ENCODE measurements at regions not wholly inside any gene's neighbourhood (a gene's known extent, or its start where the extent isn't known, plus 50 kb on each side); places are given as distances from the start of the nearest gene placed in this dataset.

DNA sequence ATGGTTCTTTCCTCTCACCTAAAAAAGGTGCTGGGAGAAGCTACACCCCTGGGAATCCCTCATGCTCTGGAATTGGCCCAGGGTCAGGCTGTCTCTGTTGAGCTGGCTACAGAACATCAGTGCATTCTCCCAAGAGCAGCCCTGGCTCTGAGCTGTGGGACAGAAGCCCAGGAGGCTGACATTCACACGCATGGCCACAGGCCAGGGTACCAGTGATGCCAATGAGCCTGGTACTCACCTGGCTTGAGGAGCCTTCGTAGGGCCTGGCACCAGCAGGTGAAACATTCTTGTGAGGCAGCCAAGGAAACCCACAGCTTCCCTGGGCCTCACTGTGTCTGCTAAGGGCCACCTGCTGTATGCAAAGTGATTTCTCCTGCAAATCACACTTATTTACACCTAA is 121.7 kb upstream of the CCL2 start:
- no peak for DNase-seq (ENCODE audit: low read depth)

DNA sequence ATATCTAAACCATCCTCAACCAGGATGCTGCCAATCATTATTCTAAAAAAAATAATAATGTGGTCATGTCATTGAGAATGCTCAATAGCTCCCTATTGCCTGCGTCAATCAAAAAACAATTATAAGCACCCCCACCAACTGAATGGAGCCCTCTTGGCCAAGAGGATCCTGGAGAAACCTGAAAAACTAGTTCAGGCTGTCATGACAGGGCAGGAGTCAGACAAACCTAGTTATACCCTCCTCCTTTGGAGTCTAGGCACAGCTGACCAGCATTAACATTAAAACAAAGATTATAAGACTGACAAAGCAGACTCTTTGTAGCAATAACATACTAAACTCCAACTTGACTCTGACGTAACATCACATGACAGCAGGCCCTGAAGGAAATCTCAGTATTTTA is 119.2 kb upstream of the CCL2 start:
- DNase-seq (ENCODE audit: low read depth): no peak

DNA sequence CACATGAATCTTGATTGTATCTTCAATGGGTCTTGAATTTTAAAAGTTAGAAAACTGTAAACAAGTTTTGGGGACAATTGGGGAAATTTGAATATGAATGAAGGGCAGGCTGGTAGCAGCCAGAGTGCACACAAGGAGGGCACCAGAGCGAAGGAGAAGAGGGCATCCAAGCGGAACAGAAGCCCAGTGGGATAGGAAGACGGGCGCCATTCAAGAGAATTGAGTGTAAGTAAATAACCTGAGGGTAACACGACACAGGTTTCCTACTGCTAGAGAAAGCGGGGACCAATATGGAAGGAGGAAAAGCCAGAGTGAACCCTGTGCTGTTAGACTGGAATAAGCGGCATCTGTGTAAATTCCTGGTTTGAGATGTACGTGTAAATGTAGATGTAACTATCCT is 115.1 kb upstream of the CCL2 start:
- DNase-seq (ENCODE audit: low read depth): no peak

DNA sequence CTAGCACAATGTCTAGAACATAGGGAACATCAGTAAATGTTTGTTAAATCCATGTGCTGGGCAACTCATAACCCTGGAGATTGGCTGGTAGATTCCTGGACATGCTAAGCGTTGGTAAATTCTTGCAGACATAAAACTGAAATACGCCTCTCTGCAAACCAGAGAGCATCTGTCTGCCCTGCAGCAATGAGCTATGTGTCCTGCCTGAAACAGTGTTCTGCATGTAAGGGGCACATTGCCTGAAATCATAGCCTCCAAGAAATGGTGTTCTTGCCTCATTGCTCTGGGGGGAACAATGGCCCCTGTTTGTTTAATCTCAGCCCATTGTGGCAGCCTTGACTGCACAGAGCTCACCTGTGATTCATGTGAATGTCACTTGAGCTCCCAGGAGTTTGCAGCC is 113.5 kb upstream of the CCL2 start:
- DNase-seq (ENCODE audit: low read depth): no peak

DNA sequence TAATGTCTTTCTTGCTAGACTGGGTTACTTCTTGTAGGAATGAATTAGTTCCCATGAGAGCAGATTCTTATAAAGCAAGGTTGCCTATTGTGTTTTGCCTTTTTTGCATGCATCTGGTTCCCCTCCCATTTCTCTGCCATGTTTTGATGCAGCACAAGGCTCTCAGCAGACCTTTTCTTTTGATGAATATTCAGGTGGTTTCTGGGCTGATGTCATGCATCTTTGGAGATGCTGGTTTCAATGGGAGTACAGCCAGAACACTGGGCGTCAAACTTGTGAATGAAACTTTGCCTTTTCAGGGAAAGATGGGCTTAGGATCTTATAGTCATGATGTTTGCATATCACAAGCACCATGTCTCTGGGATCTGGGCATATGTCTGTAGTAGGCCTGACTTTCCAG is 111.7 kb upstream of the CCL2 start:
- no peak for DNase-seq (ENCODE audit: low read depth)

DNA sequence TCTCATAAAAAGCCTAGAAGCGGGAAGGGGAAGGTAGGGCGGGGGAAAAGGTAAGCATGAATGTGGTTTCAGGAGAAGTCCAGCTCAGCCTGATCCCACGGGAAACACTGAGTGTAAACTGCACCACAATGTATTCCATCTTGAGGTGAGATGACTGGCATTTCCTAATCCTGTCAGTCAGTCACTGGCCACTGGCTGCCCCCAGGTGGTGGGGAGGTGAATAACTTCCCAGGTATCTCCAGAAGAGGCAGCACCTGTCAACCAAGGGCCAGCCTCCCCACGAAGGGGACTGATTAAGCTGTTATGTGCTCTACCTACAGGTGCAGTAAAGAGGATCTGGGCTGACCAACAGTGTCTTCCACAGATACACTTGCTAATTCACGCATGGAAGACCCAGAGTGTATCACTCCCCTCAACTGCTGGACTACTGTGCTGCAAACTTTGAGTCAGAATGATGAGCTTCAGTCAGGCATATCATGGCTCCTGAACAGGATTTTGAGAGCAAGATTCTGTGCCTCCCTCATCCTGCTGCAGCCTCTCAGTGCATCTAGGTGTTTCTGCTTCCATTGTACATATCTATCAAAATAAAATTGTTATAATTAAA is 108.5 kb upstream of the CCL2 start:
- DNase-seq (ENCODE audit: low read depth): peak; percentile 31

DNA sequence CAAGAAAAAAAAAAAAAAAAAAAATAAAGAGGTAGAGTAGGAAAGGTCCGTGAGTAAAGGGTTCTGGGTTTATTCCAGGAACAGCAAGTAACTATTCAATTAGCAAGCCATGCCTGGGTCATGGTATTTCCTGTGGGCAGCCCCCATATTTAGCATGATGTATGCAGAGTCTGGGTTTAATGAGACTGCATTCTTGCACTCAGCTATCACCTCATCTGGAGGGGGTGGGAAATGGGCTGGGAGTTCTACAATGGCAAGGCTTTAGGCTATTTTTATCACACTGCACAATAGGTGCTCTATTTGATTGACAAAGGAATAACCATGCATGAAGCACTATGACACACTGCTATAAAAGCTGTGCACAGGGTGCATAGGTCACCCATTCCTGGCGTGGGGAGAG is 104.0 kb upstream of the CCL2 start:
- peak; percentile 68 for DNase-seq (ENCODE audit: low read depth)

DNA sequence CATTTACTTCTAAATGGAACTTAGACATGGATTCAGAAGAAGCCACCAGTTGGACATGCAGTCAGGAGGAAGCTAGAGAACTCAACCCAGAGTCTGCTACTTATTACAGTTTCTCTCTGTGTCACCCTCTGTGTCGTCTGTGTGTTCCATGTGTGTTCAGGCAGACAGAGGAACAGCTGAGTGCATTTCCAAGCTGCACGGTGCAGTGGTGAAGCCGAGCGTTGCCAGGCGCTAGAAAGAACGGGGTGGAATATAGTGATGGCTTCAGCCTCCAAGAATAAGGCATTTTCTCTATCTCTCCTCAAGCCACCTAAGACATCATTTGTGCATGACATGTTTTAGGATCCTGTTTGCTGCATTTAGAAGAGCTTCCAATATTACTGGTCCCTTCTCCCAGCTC is 101.1 kb upstream of the CCL2 start:
- no peak for DNase-seq (ENCODE audit: low read depth)

DNA sequence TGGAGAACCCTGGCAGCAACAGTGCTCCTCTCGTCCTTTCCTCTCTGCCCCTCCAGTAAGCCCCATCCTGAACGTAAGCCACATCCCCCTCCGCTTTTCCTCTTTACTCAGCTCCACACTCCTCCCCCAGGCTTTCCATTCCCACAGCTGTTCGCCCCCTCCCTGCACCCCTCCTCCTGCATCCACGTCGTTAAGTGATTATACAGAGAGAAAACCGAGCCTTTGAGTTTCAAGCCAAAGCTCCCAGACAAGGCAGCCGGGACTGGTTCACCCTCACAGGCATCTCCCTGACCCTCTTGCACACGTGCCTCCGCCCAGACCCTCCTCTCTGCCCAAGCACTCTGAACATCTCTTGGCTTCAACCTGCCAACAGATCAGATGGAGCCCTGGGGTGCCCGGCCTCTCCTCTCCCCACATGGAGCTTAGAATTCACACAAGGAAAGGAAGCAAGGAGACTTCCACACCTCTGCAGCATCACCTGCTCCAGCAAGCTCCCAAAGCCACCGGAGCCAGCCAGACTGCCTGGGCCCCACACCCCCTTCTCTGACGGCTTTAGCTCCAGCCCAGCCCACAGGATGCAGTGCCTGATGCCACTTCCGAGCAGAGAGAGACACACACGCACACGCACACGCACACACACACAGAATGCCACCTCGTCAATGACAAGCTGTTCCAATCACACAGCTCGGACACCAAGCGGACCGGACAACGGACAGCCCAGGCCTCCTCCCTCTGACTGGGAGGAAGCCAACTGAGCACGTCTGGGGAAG is 99.9 kb upstream of the CCL2 start:
- no peak for DNase-seq (ENCODE audit: low read depth)

DNA sequence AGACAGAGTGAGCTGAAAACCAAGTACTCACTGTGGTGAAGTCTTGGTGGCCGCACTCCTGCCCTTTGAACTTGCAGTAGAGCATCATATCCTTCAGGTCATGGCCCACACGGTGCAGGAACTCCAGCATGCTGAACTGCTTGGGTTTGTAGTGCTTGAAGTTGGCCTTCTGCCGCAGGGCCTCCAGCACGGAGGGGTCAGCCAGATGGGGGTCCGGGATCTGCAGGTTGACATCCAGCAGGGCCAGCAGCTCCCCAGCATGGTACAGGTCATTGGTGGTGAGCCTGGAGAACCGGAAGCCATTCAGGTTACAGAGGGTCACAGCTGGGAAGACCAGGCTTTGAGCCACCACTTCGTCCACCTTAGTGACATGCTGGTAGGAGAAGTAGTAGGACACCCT is 99.1 kb upstream of the CCL2 start:
- no peak for DNase-seq (ENCODE audit: low read depth)

DNA sequence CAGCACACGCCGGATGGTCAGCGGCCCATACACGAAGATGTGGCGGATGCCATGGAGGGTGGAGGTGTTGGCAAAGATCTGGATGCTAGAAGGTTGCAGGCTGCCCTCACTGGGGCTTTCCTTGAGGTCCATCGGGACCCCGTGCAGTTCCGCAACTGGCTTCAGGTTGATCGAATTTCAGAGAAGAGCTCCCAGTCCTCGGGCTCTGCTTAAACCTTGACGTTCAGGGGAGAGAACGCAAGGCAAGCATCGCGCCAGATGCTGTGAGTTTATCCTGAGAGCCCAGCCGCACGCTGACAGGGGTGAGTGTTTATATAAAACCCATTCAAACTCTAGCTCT is 98.7 kb upstream of the CCL2 start:
- DNase-seq (ENCODE audit: low read depth): no peak

DNA sequence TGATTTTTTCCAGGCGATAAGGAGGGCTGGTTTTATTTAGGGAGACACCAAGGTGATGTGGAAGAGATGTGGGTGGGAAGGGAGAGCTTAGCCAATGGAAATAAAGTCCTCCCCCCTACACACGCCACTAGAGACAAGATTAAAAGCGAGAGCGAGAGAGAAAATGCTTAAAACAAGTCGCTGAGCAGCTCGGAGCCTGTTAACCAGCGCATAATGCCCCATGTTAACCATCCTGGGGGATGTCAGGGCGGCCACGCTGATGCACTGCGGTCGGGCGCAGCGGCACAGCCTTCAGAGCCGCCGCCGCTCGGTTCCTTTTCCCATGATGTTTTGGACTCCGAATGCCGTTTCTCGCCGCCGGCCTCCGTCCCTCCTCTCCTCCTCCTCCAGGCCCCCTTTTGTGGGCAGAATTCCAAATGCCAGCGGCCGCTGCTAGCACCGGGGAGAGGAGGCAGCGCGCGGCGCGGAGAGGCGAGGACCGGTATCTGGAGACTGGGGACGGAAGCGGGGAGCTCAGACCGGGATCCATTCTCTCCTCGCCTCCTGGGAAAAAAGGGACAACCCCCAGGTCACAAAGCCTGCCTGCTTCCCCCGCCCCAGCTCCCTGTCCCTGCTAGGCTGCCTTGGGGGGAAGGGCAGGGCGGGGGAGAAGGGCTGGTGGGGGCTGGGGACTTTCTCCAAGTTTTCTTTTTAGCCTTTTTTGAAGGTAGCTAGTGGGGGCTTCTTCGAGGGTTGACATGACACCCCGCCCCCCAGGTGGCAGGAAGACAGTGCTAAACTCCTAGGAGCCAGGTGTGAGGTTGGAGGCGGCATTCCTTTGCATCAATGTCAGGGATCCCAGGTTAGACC is 98.1 kb upstream of the CCL2 start:
- DNase-seq (ENCODE audit: low read depth): no peak

DNA sequence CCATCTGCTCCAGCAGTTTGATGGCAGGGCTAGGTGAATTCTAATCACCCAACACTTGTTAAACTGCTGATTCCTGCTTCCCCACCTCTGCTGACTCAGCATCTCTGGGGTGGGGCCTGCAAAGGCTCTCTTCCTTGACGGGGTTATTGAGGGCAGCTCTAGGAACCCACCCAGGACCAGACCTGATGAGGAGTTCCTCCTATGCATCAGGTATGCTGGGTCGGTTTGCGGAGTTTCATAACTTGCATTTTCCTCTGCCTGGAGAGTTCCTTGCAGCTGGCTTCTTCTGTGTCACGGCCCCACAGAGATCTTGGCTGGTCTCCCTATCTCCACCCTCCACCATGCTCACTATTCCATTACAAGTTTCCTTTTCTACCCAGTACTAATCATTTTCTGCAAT is 93.4 kb upstream of the CCL2 start:
- no peak for DNase-seq (ENCODE audit: low read depth)

DNA sequence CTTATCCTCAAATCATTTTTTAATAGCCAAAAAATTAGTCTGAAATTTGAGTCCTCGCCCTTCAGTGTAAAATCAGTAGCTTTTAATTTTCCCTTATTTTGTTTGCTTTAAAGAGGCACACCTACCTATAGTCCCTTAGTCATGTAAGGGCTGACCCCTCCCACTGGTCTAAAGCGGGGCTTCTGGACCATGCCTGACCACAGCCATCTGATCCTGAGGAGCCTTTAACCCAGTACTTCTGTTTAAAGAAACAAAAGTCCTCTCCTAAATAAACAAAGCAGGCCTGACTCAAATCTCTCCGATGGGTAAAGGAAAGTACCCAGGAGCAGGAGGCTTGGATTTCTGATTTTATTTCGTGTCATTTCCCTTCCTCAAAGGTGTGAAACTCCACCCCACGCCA is 92.0 kb upstream of the CCL2 start:
- DNase-seq (ENCODE audit: low read depth): peak; percentile 14

DNA sequence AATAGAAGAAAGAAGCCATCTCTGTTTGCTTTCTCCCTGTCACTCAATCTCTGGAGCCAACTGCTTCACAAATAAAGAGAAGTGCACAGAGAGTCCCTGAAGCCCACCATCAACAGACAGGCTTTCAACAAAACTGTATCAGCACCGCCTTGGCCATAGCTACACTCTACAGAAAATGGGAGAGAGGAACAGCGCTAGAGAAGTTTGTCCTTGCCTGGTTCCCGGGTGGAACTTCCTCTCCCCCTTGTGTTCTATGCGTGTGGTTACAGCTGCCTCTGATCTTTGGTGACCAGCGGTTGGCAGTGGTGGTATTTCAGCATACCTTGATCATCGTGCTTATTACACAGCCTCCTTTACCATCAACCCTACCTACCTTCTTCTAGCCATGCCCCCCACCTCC is 91.4 kb upstream of the CCL2 start:
- DNase-seq (ENCODE audit: low read depth): peak; percentile 39

DNA sequence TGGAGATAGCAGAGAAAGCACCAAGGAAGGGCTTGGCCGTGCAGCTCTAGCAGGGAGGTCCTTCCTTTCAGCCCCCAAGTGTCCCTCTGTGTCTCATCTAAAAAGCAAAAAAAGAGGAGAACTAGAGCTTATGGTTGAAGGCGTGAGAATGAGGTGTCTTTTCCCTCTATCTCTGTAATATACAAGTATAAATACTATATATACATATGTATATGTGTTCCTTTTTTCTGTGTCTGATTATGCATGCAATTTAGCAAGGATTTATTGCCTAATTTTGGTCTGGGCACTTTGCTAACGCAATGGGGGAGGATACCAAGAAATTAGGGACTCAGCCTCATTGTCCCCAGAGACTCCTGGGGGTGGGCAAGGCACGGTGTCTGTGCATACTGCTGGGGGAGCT is 90.2 kb upstream of the CCL2 start:
- DNase-seq (ENCODE audit: low read depth): no peak

DNA sequence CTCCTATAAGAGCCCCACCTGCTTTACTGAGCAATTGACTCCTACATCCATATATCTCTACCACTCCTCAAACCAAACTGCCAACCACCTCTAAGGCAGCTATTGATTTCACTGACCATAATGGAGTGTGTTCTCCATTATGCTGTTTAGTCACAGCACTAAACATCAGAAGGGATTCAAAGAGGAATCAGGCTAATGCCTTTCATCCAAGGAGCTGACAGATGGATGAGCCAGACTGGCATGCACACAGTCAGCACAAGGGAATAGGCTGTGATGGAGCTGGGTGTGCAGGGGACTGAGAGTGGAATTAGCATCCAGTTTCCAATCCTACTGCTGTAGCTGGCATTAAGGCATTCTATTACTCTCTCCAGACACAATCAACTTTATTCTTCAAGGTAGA is 88.7 kb upstream of the CCL2 start:
- DNase-seq (ENCODE audit: low read depth): no peak

DNA sequence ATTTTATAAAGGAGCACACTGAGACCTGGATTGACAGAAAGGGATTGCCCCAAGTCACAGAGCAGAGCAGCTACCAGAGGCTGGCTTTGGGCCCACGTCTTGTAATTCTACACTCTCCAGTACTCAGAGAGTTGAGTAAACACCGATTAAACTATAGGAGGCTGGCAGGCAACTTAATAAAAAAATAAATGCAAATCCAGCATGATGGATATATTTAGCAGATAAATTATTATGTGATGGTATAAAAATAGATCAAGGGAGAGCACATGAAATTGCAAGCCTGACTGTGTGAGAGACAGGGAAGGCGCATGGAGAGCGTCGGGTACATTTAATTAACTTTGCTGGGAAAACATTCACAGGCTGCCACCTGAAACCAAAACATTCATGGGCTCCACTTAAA is 87.7 kb upstream of the CCL2 start:
- no peak for DNase-seq (ENCODE audit: low read depth)

DNA sequence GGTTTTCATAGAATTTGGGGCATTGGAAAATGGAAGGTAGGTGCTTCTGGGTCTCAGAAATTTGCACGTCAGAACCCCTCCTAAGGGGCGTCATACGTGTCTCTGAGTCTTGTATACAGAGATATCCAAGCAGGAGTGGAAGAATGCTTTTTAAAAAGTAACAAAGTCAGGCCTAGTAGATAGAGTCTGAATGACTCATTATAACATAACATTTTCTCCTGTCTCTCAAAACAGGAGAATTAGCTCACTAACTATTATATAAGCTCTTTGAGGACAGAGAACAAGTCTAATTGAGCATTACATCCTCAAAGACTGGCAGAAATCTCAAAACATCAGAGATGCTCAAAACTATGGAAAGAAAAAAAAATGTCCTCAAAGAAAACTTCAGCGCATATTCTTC is 86.1 kb upstream of the CCL2 start:
- no peak for DNase-seq (ENCODE audit: low read depth)

DNA sequence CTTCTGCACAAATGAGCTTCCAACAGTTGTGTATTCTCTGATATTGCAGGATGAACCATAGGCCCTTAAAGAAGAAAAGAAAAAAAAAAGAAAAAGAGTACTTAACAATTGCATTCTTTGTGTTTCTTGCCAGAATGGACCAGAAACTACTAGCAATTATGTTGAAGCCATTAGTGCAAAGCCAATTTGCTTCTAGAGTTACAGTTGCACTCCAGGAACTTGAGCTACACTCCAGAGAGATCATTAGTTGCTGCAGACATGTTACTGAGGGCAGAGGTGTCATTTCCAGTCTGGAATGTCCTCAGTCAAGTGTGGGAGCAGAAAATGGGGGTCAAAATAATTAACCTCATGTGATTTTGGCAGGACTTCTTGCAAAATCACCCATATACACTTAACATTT is 85.6 kb upstream of the CCL2 start:
- DNase-seq (ENCODE audit: low read depth): no peak

DNA sequence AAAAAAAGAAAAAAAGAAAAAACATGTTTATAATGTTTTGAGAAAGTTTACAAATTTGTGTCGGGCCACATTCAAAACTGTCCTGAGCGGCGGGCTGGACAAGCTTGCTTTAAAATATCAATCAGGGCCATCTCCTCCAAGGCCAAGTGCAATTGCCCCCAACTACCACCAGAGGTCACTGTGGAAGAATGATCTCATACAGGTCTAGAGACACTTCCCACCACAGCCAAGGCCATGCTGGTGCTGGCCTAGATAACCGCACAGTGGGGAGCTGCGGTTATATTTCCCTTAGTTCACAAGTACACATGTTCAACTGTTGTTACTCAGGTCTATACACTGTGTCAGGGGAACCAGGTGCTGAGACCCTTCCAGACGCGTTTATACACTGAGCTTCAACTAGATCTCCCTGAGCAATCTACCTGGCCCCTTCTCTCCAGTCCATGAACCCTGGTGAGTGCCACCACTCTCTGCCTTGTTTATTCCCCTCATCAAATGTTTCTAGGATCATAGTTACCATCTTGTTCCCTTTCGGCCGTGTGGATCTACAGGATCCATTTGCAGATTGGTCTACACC is 83.8 kb upstream of the CCL2 start:
- peak; percentile 60 for DNase-seq (ENCODE audit: low read depth)

DNA sequence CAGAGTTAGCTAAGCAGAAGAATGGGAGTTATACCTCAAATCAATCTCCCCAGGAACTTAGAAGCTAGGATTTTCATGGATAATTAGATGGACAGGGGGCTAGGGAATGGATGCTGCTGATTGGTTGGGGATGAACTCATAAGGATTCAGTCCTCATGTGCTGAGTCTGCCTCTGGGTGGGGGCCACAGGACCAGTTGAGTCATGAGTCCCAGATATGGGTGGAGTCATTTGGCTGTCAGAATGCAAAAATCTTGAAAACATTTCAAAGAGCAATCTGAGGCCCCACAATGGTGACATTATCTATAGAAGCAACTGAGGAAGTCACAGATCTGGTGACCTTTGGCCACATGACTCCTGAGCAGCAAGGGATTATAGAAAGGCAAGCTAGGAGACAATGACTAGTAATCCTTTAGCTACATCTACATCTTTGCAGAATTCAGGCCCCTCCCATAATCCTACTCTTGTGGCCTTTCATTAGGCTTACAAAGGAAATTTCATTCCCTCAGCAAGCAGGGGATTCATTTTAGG is 82.6 kb upstream of the CCL2 start:
- DNase-seq (ENCODE audit: low read depth): no peak

DNA sequence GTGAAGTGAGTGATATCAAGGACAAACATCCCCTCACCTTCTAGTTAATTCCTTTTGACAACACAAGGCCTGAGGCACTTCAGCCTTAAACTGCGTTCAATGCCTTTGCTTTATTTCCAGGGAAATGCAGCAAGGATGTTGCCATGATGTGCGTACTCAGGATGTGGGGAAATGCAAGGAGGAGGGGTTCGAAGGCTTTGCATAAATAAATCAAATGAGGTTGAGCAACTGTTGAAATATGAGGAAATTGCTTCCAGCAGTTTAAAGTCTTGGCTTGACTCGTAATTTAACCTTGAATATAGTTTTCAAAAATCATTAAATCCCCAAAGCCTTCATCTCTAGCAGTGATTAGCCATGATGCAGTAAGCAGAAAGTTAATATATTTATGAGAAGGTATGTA is 81.8 kb upstream of the CCL2 start:
- DNase-seq (ENCODE audit: low read depth): peak; percentile 58

Data from M059J (cell line).